OCI-LY7 (cell line): ENCODE measurements at regions not wholly inside any gene's neighbourhood (a gene's known extent, or its start where the extent isn't known, plus 50 kb on each side); places are given as distances from the start of the nearest gene placed in this dataset.

Experiments
- BruUV-seq: library from RNA; stranded (reverse); fragments of 400-500 nt; replicated peaks from 2 replicates; lab custom pipeline; 2021; lab: Mats Ljungman, UMichigan
- CTCF ChIA-PET: fragments of 300-600 bp; sonication (Branson Sonifier 250); formaldehyde crosslinking; loops from one replicate; lab custom pipeline; 2022; ENCODE audit warnings: antibody characterized with exemption; ENCODE audit not compliant: unreplicated experiment; lab: Charles Lee
- POLR2A ChIA-PET: fragments of 300-600 bp; sonication (Branson Sonifier 250); formaldehyde crosslinking; loops from one replicate; lab custom pipeline; 2022; ENCODE audit warnings: antibody characterized with exemption; lab: Charles Lee
- DNase-seq: peaks from one replicate; pipeline ENCODE4 v3.0.0-alpha.2; 2015; ENCODE audit warnings: low spot score
- H2AFZ ChIP-seq: fragments of 200-600 bp; sonication (generic), shearing (Covaris generic); 2 replicates; pipeline ENCODE4 v1.6.1; 2014; ENCODE audit warnings: mild to moderate bottlenecking, antibody characterized with exemption, low read length, moderate library complexity
- H3K27ac ChIP-seq: fragments of 200-600 bp; sonication (generic); 2 replicates; pipeline ENCODE4 v1.5.1; 2014; ENCODE audit warnings: mixed run types, low read depth, mild to moderate bottlenecking, moderate library complexity, low read length, inconsistent platforms; ENCODE audit not compliant: poor library complexity, severe bottlenecking
- H3K36me3 ChIP-seq: fragments of 200-600 bp; sonication (generic); 2 replicates; pipeline ENCODE4 v1.6.1; 2014; ENCODE audit warnings: mild to moderate bottlenecking, antibody characterized with exemption, low read length, moderate library complexity, mixed read lengths; ENCODE audit not compliant: insufficient read depth
- H3K4me1 ChIP-seq: fragments of 200-600 bp; sonication (generic); 2 replicates; pipeline ENCODE4 v1.5.1; 2014; ENCODE audit warnings: mild to moderate bottlenecking, low read length; ENCODE audit not compliant: insufficient read depth, poor library complexity, severe bottlenecking
- H3K4me2 ChIP-seq: fragments of 200-600 bp; sonication (generic); 2 replicates; pipeline ENCODE4 v1.6.1; 2014; ENCODE audit warnings: mild to moderate bottlenecking, low read length
- H3K4me3 ChIP-seq: fragments of 200-600 bp; sonication (generic); 2 replicates; pipeline ENCODE4 v1.5.1; 2014; ENCODE audit warnings: mild to moderate bottlenecking, low read depth, low read length; ENCODE audit not compliant: poor library complexity, severe bottlenecking
- H3K79me2 ChIP-seq: fragments of 200-600 bp; sonication (generic); 2 replicates; pipeline ENCODE4 v1.6.1; 2016; ENCODE audit warnings: low read depth, mild to moderate bottlenecking, low read length, moderate library complexity, mixed read lengths; ENCODE audit not compliant: insufficient read depth
- H3K9me2 ChIP-seq: fragments of 200-600 bp; sonication (generic); 2 replicates; pipeline ENCODE4 v1.6.1; 2016; ENCODE audit warnings: mild to moderate bottlenecking, low read length, mixed read lengths; ENCODE audit not compliant: insufficient read depth
- H3K9me3 ChIP-seq: fragments of 200-600 bp; sonication (generic); 2 replicates; pipeline ENCODE4 v1.6.1; 2014; ENCODE audit warnings: mild to moderate bottlenecking, mixed run types, low read length, mixed read lengths
- H4K20me1 ChIP-seq: fragments of 200-600 bp; sonication (generic); 2 replicates; pipeline ENCODE4 v1.6.1; 2014; ENCODE audit warnings: mild to moderate bottlenecking, antibody characterized with exemption, low read length, moderate library complexity, mixed read lengths; ENCODE audit not compliant: insufficient read depth
- EZH2phosphoT487 ChIP-seq: fragments of 200-600 bp; sonication (generic); IDR thresholded peaks from 2 replicates; pipeline ENCODE4 v1.6.1; 2018; ENCODE audit warnings: low read depth, borderline replicate concordance, mild to moderate bottlenecking, mixed run types, antibody characterized with exemption, low read length, moderate library complexity, mixed read lengths
- intact Hi-C: fragments of 100-400 bp; cut with micrococcal nuclease; formaldehyde crosslinking; loops from one replicate; pipeline ENCODE4 v1.10.0; 2022; ENCODE audit not compliant: unreplicated experiment
- TF ChIP-seq, protein P1 (sequence below): fragments of 200-600 bp; sonication (generic); conservative IDR thresholded peaks from 2 replicates; pipeline ENCODE4 v1.5.1; 2014; ENCODE audit warnings: mild to moderate bottlenecking, antibody characterized with exemption, low read length, moderate library complexity, mixed read lengths

DNA sequence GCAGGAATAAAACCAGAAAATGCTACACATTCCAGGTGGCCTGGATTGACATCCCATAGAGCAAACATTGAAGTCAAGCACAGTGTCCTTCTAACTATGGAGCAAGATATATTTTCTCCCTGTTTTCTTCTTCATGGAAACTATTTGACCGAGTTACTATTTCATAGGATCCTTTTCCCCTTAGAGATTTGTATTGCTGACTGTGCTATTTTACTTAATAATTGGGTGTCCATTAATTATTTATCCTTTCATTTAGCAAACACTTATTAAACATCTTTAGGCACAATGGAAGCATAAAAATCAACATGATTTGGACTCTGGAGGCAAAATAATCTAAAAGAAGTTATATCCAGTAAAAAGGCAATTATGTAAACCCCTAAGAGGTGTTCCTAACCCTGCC lies 782.8 kb upstream of the ACVR2A start:
- Histone ChIP-seq H4K20me1 (no peaks in the 10 kb centered on the region), H3K4me2 (no peak overlapping the region), H3K4me3 (no peak overlapping the region), H3K79me2 (no peaks in the 10 kb centered on the region), H3K9me3 (no peaks in the 10 kb centered on the region), H3K27ac (no peak overlapping the region), H3K36me3 (no peaks in the 10 kb centered on the region), H3K4me1 (no peaks in the 10 kb centered on the region), H3K9me2 (no peaks in the 10 kb centered on the region), H2AFZ (no peak overlapping the region)
- DNase-seq, result no peak
- ChIA-PET POLR2A (no interaction called here), CTCF (no interaction called here)
- intact Hi-C loops, result no loop called here
- BruUV-seq, result no TSS peak
- TF ChIP-seq, protein P1, sequence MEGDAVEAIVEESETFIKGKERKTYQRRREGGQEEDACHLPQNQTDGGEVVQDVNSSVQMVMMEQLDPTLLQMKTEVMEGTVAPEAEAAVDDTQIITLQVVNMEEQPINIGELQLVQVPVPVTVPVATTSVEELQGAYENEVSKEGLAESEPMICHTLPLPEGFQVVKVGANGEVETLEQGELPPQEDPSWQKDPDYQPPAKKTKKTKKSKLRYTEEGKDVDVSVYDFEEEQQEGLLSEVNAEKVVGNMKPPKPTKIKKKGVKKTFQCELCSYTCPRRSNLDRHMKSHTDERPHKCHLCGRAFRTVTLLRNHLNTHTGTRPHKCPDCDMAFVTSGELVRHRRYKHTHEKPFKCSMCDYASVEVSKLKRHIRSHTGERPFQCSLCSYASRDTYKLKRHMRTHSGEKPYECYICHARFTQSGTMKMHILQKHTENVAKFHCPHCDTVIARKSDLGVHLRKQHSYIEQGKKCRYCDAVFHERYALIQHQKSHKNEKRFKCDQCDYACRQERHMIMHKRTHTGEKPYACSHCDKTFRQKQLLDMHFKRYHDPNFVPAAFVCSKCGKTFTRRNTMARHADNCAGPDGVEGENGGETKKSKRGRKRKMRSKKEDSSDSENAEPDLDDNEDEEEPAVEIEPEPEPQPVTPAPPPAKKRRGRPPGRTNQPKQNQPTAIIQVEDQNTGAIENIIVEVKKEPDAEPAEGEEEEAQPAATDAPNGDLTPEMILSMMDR, result no peak
- TF ChIP-seq EZH2phosphoT487, result no peak

DNA sequence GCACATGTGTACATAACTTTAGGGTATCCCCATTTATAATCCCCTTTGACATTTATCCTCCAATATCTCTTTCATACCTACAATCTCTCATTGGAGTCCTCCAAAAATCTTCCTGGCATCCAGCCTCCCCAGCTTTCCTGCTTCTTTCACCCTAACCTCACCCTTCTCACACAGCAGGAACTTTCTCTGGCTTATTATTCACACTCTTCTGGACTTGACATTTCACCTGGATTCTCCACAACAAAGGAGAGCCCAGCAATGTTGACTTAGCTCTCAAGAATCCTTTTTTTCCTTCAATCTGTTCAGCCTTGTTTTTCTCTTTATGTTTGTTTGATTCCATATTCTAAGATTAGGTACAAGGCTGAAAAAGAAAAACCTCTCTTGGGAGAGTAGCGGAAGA lies 783.6 kb upstream of the ACVR2A start:
- no TSS peak for BruUV-seq
- DNase-seq, result no peak
- H3K4me1 ChIP-seq, result no peaks in the 10 kb centered on the region
- ChIA-PET POLR2A (interaction anchor here (1.3 kb wide), 1 partner anchor 16 kb away, joined by 3 read pairs; no protein-coding TSS in a partner anchor), CTCF (no interaction called here)
- H2AFZ ChIP-seq, result no peak overlapping the region
- H3K9me3 ChIP-seq, result no peaks in the 10 kb centered on the region
- no peaks in the 10 kb centered on the region for H3K9me2 ChIP-seq
- no peak overlapping the region for H3K4me3 ChIP-seq
- H3K36me3 ChIP-seq, result no peaks in the 10 kb centered on the region
- no peaks in the 10 kb centered on the region for H3K79me2 ChIP-seq
- TF ChIP-seq, protein P1, result no peak
- no peaks in the 10 kb centered on the region for H4K20me1 ChIP-seq
- no peak overlapping the region for H3K27ac ChIP-seq
- H3K4me2 ChIP-seq, result no peak overlapping the region
- intact Hi-C loops, result no loop called here

DNA sequence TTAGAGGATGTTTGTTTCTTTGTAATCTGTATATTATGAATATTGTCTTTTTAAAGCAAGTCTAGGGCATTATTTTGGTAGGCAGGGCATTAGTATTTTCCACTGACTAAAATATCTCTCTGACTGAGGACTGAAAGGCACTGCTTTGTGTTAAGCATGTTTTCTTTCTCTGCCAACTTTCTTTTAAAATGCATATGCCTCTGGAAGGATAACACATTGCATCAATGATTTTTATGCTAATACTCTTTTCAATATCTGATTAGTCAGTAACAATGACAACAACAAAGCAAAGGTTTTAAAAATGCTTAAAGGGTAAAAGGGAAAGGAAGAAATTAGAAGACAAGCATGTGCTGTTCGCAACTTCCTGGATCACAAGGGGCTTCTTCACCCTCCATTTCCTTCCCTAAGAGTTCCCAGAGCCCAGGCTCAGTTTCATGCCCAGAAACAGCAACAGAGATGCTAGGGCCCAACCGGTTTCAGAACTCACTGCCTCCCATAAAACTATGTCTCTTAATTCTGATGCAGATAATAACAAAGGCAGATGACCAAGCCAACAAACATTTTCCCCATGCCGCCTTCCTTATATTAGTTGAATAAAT lies 786.8 kb upstream of the ACVR2A start:
- DNase-seq, result no peak
- Histone ChIP-seq H3K36me3 (no peaks in the 10 kb centered on the region), H3K9me2 (no peaks in the 10 kb centered on the region), H3K4me3 (no peak overlapping the region), H4K20me1 (no peaks in the 10 kb centered on the region), H3K9me3 (no peaks in the 10 kb centered on the region), H3K4me2 (no peak overlapping the region), H3K27ac (no peak overlapping the region), H3K79me2 (no peaks in the 10 kb centered on the region), H2AFZ (no peak overlapping the region), H3K4me1 (no peaks in the 10 kb centered on the region)
- TF ChIP-seq, protein P1, result no peak
- no peak for TF ChIP-seq EZH2phosphoT487
- no TSS peak for BruUV-seq
- CTCF ChIA-PET, result no interaction called here
- POLR2A ChIA-PET, result no interaction called here
- intact Hi-C loops, result no loop called here
